ENCODE measurements at regions not wholly inside any gene's neighbourhood (a gene's known extent, or its start where the extent isn't known, plus 50 kb on each side); places are given as distances from the start of the nearest gene placed in this dataset.

DNA sequence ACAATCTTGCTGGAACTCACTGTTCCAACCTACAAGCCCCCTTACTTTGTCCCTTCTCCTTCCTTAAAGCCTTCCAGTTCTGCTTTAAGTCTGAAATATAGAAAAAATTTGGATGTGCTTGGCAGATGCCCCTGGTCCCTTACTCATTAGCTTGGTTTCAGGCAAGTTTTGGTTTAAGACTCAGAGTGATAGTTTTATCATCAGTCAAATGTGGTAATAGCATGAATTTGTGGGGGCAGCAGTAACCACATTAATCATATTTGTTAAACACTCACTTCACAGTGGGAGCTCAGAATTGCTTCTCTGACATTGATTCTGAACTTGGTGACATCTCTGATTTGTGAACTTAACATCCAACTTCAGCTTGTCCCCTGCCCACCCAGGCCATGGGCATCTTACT is 58.3 kb upstream of the ALDH1A3 start:
- peaks cover 5% of the 10 kb centered on the region for H3K9me3 Mint-ChIP-seq
- no peaks in the 10 kb centered on the region for H3K4me1 Mint-ChIP-seq (ENCODE audit: unreplicated experiment)
- no peak for TF ChIP-seq CTCF (conservative IDR thresholded peaks at IDR 0.05)
- H3K4me3 Mint-ChIP-seq, result no peak overlapping the region
- DNase-seq (ENCODE audit: extremely low spot score, unreplicated experiment), result no peak
- peaks cover 5% of the 10 kb centered on the region for H3K27me3 Mint-ChIP-seq
- no peaks in the 10 kb centered on the region for H3K36me3 Mint-ChIP-seq
- no peak overlapping the region for H3K27ac Mint-ChIP-seq

DNA sequence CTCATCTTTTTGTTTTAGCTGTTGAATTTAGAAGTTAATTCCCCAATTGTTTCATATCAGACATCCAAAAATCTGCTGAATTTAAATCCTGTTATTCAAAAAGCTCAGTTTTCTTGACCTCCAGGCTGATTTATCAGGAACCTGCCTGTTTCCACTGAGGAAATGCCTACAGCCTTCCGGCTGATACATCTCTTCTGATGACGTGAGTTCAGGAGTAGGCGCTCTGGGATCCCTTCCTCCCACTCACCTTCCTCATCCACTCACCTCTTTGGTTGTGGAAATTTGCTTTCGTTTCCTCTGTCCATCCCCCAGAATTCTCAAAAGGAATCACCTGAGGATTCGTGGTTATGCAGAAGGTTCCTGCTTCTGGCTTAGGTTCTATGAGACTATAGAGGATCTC is 55.4 kb upstream of the ALDH1A3 start:
- no peak overlapping the region for H3K4me3 Mint-ChIP-seq
- H3K4me1 Mint-ChIP-seq (ENCODE audit: unreplicated experiment), result no peaks in the 10 kb centered on the region
- no peak for DNase-seq (ENCODE audit: extremely low spot score, unreplicated experiment)
- H3K27me3 Mint-ChIP-seq, result peaks cover 8% of the 10 kb centered on the region
- H3K27ac Mint-ChIP-seq, result no peak overlapping the region
- no peak for TF ChIP-seq CTCF (conservative IDR thresholded peaks at IDR 0.05)
- peaks cover 5% of the 10 kb centered on the region for H3K9me3 Mint-ChIP-seq
- no peaks in the 10 kb centered on the region for H3K36me3 Mint-ChIP-seq

DNA sequence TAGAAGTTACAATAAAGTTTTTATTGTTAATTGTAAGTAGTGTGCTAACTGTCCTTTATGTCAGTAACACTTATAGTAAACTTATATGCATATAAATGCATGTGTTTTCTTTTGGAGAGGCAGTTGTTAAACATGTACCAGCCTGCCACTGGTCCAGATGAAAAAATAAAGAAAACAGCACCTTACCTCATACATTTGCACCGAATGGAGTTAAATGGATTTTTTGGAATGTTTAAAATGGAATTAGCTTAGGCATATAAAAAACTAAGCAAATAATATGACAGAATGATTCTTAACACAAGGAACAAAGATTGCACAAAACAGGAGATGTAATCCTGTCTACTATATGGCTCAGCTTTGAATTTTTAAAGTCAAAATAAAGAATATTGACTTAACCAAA is 50.2 kb upstream of the ALDH1A3 start:
- peaks cover 22% of the 10 kb centered on the region for H3K4me1 Mint-ChIP-seq (ENCODE audit: unreplicated experiment)

More for the DNA sequence above, 50.2 kb upstream of the ALDH1A3 start:
- H3K27ac Mint-ChIP-seq, result no peak overlapping the region
- H3K27me3 Mint-ChIP-seq, result peaks cover 7% of the 10 kb centered on the region
- TF ChIP-seq CTCF (conservative IDR thresholded peaks at IDR 0.05), result no peak
- H3K4me3 Mint-ChIP-seq, result no peak overlapping the region
- no peaks in the 10 kb centered on the region for H3K36me3 Mint-ChIP-seq
- H3K9me3 Mint-ChIP-seq, result no peaks in the 10 kb centered on the region
- DNase-seq (ENCODE audit: extremely low spot score, unreplicated experiment), result no peak
